ENCODE measurements at regions not wholly inside any gene's neighbourhood (a gene's known extent, or its start where the extent isn't known, plus 50 kb on each side); places are given as distances from the start of the nearest gene placed in this dataset.
"Not testable (repeated sequence)": the region's sequence is repeated elsewhere in the genome, so short reads cannot be mapped to it uniquely, and the experiment has no call there.

DNA sequence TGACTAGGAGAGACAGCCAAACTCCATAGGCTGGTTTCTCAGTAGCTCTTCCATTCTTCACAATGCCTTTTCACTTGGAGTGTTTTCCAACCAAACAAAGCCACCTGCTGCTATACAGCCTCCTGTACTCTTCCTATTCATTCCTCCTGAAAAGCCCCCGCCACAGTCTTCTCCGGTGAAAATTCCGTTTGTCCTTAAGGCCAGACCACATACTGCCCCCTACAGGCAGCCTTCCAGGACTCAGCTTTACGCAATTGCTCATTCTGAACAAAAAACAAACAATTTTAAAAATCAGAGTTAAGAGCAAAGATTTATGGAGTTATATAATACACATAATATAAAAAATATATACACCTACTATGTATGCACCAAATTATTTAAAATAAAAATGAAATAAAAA is 611.5 kb downstream of the COL12A1 start:
- TF ChIP-seq, protein P1, sequence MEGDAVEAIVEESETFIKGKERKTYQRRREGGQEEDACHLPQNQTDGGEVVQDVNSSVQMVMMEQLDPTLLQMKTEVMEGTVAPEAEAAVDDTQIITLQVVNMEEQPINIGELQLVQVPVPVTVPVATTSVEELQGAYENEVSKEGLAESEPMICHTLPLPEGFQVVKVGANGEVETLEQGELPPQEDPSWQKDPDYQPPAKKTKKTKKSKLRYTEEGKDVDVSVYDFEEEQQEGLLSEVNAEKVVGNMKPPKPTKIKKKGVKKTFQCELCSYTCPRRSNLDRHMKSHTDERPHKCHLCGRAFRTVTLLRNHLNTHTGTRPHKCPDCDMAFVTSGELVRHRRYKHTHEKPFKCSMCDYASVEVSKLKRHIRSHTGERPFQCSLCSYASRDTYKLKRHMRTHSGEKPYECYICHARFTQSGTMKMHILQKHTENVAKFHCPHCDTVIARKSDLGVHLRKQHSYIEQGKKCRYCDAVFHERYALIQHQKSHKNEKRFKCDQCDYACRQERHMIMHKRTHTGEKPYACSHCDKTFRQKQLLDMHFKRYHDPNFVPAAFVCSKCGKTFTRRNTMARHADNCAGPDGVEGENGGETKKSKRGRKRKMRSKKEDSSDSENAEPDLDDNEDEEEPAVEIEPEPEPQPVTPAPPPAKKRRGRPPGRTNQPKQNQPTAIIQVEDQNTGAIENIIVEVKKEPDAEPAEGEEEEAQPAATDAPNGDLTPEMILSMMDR (IDR thresholded peaks at IDR 0.05), result not testable (repeated sequence)
- not testable (repeated sequence) for TF ChIP-seq POLR2A (IDR thresholded peaks at IDR 0.05)

Measured in uterus (tissue), 2 donors.